ENCODE measurements at regions not wholly inside any gene's neighbourhood (a gene's known extent, or its start where the extent isn't known, plus 50 kb on each side); places are given as distances from the start of the nearest gene placed in this dataset.

DNA sequence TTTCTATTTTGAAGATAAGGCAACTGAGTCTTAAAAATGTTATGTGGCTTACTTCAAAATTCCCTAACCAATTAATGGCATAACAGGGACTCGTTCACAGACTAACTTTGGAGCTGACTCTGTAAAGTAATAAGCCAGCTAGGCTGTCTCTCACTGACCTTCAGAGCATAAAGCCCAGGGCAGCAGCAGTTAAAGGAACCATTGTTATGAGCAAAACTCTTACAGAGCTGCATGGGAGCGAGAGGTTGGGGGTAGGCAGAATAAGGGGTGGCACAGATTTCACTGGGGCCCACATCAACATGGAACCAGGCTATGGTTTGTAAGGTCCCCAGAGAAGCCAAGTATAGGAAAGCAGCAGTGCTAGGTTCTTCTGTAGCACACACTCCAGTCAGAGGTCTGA, 637.8 kb downstream of the RFPL4B start:
- DNase-seq (ENCODE audit: low read depth in 1 of 2, low spot score in 1 of 2): no peak
- H3K4me3 ChIP-seq (replicated peaks; ENCODE audit: insufficient read depth, low read length): no peak overlapping the region
- TF ChIP-seq POLR2AphosphoS5 (IDR thresholded peaks at IDR 0.05; ENCODE audit: low read depth) (no peak), GABPA (IDR thresholded peaks at IDR 0.05; ENCODE audit: low read depth) (no peak), SPI1 (IDR thresholded peaks at IDR 0.05; ENCODE audit: borderline replicate concordance, low read depth) (no peak)
- TF ChIP-seq, protein P1, sequence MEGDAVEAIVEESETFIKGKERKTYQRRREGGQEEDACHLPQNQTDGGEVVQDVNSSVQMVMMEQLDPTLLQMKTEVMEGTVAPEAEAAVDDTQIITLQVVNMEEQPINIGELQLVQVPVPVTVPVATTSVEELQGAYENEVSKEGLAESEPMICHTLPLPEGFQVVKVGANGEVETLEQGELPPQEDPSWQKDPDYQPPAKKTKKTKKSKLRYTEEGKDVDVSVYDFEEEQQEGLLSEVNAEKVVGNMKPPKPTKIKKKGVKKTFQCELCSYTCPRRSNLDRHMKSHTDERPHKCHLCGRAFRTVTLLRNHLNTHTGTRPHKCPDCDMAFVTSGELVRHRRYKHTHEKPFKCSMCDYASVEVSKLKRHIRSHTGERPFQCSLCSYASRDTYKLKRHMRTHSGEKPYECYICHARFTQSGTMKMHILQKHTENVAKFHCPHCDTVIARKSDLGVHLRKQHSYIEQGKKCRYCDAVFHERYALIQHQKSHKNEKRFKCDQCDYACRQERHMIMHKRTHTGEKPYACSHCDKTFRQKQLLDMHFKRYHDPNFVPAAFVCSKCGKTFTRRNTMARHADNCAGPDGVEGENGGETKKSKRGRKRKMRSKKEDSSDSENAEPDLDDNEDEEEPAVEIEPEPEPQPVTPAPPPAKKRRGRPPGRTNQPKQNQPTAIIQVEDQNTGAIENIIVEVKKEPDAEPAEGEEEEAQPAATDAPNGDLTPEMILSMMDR (IDR thresholded peaks at IDR 0.05; ENCODE audit: insufficient read depth, low read length): no peak
- TF ChIP-seq, protein P2, sequence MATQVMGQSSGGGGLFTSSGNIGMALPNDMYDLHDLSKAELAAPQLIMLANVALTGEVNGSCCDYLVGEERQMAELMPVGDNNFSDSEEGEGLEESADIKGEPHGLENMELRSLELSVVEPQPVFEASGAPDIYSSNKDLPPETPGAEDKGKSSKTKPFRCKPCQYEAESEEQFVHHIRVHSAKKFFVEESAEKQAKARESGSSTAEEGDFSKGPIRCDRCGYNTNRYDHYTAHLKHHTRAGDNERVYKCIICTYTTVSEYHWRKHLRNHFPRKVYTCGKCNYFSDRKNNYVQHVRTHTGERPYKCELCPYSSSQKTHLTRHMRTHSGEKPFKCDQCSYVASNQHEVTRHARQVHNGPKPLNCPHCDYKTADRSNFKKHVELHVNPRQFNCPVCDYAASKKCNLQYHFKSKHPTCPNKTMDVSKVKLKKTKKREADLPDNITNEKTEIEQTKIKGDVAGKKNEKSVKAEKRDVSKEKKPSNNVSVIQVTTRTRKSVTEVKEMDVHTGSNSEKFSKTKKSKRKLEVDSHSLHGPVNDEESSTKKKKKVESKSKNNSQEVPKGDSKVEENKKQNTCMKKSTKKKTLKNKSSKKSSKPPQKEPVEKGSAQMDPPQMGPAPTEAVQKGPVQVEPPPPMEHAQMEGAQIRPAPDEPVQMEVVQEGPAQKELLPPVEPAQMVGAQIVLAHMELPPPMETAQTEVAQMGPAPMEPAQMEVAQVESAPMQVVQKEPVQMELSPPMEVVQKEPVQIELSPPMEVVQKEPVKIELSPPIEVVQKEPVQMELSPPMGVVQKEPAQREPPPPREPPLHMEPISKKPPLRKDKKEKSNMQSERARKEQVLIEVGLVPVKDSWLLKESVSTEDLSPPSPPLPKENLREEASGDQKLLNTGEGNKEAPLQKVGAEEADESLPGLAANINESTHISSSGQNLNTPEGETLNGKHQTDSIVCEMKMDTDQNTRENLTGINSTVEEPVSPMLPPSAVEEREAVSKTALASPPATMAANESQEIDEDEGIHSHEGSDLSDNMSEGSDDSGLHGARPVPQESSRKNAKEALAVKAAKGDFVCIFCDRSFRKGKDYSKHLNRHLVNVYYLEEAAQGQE (IDR thresholded peaks at IDR 0.05; ENCODE audit: insufficient replicate concordance, low read depth): no peak
- no peak overlapping the region for H3K27ac ChIP-seq (replicated peaks)
- no peaks in the 10 kb centered on the region for H3K27me3 ChIP-seq (ENCODE audit: insufficient read depth, poor library complexity, severe bottlenecking)

DNA sequence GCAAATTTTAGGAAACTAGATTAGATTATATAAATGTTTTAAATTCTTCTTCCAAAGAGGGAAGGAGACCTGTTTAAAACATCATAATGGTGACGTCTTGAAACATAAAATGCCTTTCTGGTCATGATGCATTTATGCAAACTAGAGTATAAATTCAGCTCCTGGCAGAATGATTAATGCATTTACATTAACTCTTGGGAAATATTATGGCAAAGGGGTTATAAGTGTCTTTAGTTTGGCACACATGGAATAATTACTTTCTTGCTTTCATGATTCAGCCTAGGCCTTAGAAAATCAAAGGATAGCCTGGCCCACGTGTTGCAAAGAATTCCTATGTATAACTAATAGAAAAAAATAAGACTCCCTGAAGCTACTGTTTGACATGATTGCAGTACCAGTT, 639.2 kb downstream of the RFPL4B start:
- Histone ChIP-seq H3K4me3 (replicated peaks; ENCODE audit: insufficient read depth, low read length) (no peak overlapping the region), H3K27ac (replicated peaks) (no peak overlapping the region), H3K27me3 (ENCODE audit: insufficient read depth, poor library complexity, severe bottlenecking) (no peaks in the 10 kb centered on the region)
- TF ChIP-seq, protein P2 (IDR thresholded peaks at IDR 0.05; ENCODE audit: insufficient replicate concordance, low read depth): no peak
- TF ChIP-seq POLR2AphosphoS5 (IDR thresholded peaks at IDR 0.05; ENCODE audit: low read depth): no peak
- TF ChIP-seq GABPA (IDR thresholded peaks at IDR 0.05; ENCODE audit: low read depth): no peak
- TF ChIP-seq, protein P1 (IDR thresholded peaks at IDR 0.05; ENCODE audit: insufficient read depth, low read length): no peak
- no peak for TF ChIP-seq SPI1 (IDR thresholded peaks at IDR 0.05; ENCODE audit: borderline replicate concordance, low read depth)
- DNase-seq (ENCODE audit: low read depth in 1 of 2, low spot score in 1 of 2): no peak

DNA sequence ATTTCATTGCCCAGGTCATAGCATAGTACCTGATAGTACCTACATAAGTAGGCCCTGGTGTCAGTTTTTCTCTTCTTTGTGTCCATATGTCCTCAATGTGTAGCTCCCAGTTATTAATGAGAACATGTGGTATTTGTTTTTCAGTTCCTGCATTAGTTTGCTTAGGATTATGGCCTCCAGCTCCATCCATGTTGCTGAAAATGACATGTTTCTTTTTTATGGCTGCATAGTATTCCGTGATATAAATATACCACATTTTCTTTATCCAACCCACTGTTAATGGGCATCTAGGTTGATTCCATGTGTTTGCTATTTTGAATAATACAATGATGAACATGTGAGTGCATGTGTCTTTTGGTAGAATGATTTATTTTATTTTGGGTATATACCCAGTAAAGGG, 641.6 kb downstream of the RFPL4B start:
- no peak for DNase-seq (ENCODE audit: low read depth in 1 of 2, low spot score in 1 of 2)
- H3K27me3 ChIP-seq (ENCODE audit: insufficient read depth, poor library complexity, severe bottlenecking): no peaks in the 10 kb centered on the region
- no peak overlapping the region for H3K27ac ChIP-seq (replicated peaks)
- no peak for TF ChIP-seq GABPA (IDR thresholded peaks at IDR 0.05; ENCODE audit: low read depth)
- TF ChIP-seq, protein P2 (IDR thresholded peaks at IDR 0.05; ENCODE audit: insufficient replicate concordance, low read depth): no peak
- TF ChIP-seq, protein P1 (IDR thresholded peaks at IDR 0.05; ENCODE audit: insufficient read depth, low read length): no peak
- no peak for TF ChIP-seq POLR2AphosphoS5 (IDR thresholded peaks at IDR 0.05; ENCODE audit: low read depth)
- no peak for TF ChIP-seq SPI1 (IDR thresholded peaks at IDR 0.05; ENCODE audit: borderline replicate concordance, low read depth)
- H3K4me3 ChIP-seq (replicated peaks; ENCODE audit: insufficient read depth, low read length): no peak overlapping the region
